WTC11 (cell line): ENCODE measurements at regions not wholly inside any gene's neighbourhood (a gene's known extent, or its start where the extent isn't known, plus 50 kb on each side); places are given as distances from the start of the nearest gene placed in this dataset.

Experiments
- ATAC-seq: fragments of 200-7000 bp; cut with Tn5 transposase; 2 replicates; pipeline ENCODE4 v1.10.0; 2021; ENCODE audit warnings: mild to moderate bottlenecking, moderate library complexity
- CTCF ChIA-PET: fragments of 300-600 bp; sonication (Branson Sonifier 250); formaldehyde crosslinking; loops from one replicate; lab custom pipeline; 2021; ENCODE audit warnings: antibody characterized with exemption; lab: Charles Lee
- POLR2A ChIA-PET: fragments of 350-600 bp; sonication (Branson Sonifier 250); formaldehyde crosslinking; loops from one replicate; lab custom pipeline; 2021; ENCODE audit warnings: antibody characterized with exemption; lab: Charles Lee
- DNase-seq: peaks from one replicate; pipeline ENCODE4 v3.0.0; 2021; ENCODE audit warnings: low spot score
- H3K27ac Mint-ChIP-seq: 2 replicates; pipeline ENCODE4 v1.8.0; 2021; ENCODE audit warnings: mixed read lengths
- H3K27me3 Mint-ChIP-seq: 2 replicates; pipeline ENCODE4 v1.8.0; 2021; ENCODE audit warnings: low read depth, mild to moderate bottlenecking, moderate library complexity, mixed read lengths
- H3K36me3 Mint-ChIP-seq: 2 replicates; pipeline ENCODE4 v1.8.0; 2021; ENCODE audit warnings: mixed read lengths
- H3K4me1 Mint-ChIP-seq: 2 replicates; pipeline ENCODE4 v1.8.0; 2022; ENCODE audit warnings: mixed read lengths
- H3K4me3 Mint-ChIP-seq: 2 replicates; pipeline ENCODE4 v1.8.0; 2021; ENCODE audit warnings: mild to moderate bottlenecking, moderate library complexity, mixed read lengths
- H3K9me3 Mint-ChIP-seq: 2 replicates; pipeline ENCODE4 v1.8.0; 2021; ENCODE audit warnings: mixed read lengths
- CREB1 ChIP-seq: sonication (generic); formaldehyde crosslinking; IDR thresholded peaks from 2 replicates; pipeline ENCODE4 v1.8.0; 2023; ENCODE audit warnings: mild to moderate bottlenecking, missing genetic modification reagents
- GABPB1 ChIP-seq: sonication (generic); formaldehyde crosslinking; IDR thresholded peaks from 2 replicates; pipeline ENCODE4 v1.8.1; 2023; ENCODE audit warnings: mild to moderate bottlenecking, missing genetic modification reagents
- JAZF1 ChIP-seq: fragments of 250-450 bp; sonication (Bioruptor Pico); IDR thresholded peaks from 2 replicates; pipeline ENCODE4 v1.9.0; 2021; ENCODE audit warnings: moderate library complexity, mild to moderate bottlenecking, inconsistent platforms
- KAT7 ChIP-seq: sonication (generic); formaldehyde crosslinking; IDR thresholded peaks from 2 replicates; pipeline ENCODE4 v1.8.1; 2023; ENCODE audit warnings: missing genetic modification reagents, mild to moderate bottlenecking, borderline replicate concordance
- NFATC4 ChIP-seq: fragments of 250-450 bp; sonication (Bioruptor Pico); IDR thresholded peaks from 2 replicates; pipeline ENCODE4 v1.9.0; 2021; ENCODE audit warnings: mild to moderate bottlenecking
- NFE2L1 ChIP-seq: sonication (generic); formaldehyde crosslinking; IDR thresholded peaks from 2 replicates; pipeline ENCODE4 v1.8.1; 2023; ENCODE audit warnings: missing genetic modification reagents
- NR3C1 ChIP-seq: sonication (generic); formaldehyde crosslinking; conservative IDR thresholded peaks from 2 replicates; pipeline ENCODE4 v1.8.1; 2023; ENCODE audit warnings: low read depth, mild to moderate bottlenecking, missing genetic modification reagents
- PRRX2 ChIP-seq: fragments of 250-450 bp; sonication (Bioruptor Pico); IDR thresholded peaks from 2 replicates; pipeline ENCODE4 v1.8.0; 2021; ENCODE audit warnings: mild to moderate bottlenecking
- RELA ChIP-seq: sonication (generic); formaldehyde crosslinking; IDR thresholded peaks from 2 replicates; pipeline ENCODE4 v1.8.1; 2022; ENCODE audit warnings: missing genetic modification reagents, mild to moderate bottlenecking, borderline replicate concordance
- RORB ChIP-seq: fragments of 250-450 bp; sonication (Bioruptor Pico); IDR thresholded peaks from 2 replicates; pipeline ENCODE4 v1.9.0; 2021; ENCODE audit warnings: mild to moderate bottlenecking
- SMAD3 ChIP-seq: sonication (generic); formaldehyde crosslinking; IDR thresholded peaks from 2 replicates; pipeline ENCODE4 v1.8.0; 2022; ENCODE audit warnings: missing genetic modification reagents, mild to moderate bottlenecking, borderline replicate concordance
- ZBTB21 ChIP-seq: sonication (generic); formaldehyde crosslinking; IDR thresholded peaks from 2 replicates; pipeline ENCODE4 v1.8.1; 2023; ENCODE audit warnings: mild to moderate bottlenecking, missing genetic modification reagents, borderline replicate concordance
- ZNF263 ChIP-seq: sonication (generic); formaldehyde crosslinking; IDR thresholded peaks from 2 replicates; pipeline ENCODE4 v1.8.1; 2022; ENCODE audit warnings: low read depth, mild to moderate bottlenecking, moderate library complexity, missing genetic modification reagents
- ZNF317 ChIP-seq: sonication (generic); formaldehyde crosslinking; IDR thresholded peaks from 2 replicates; pipeline ENCODE4 v1.8.1; 2023; ENCODE audit warnings: low read depth, mild to moderate bottlenecking, moderate library complexity, missing genetic modification reagents, borderline replicate concordance
- ZNF396 ChIP-seq: fragments of 250-450 bp; sonication (Bioruptor Pico); IDR thresholded peaks from 2 replicates; pipeline ENCODE4 v1.8.0; 2021; ENCODE audit warnings: mild to moderate bottlenecking, moderate library complexity, borderline replicate concordance
- ZNF671 ChIP-seq: fragments of 250-450 bp; sonication (Bioruptor Pico); IDR thresholded peaks from 2 replicates; pipeline ENCODE4 v1.8.0; 2021; ENCODE audit warnings: mild to moderate bottlenecking
- TF ChIP-seq, protein P1 (sequence below): sonication (generic); formaldehyde crosslinking; IDR thresholded peaks from 2 replicates; pipeline ENCODE4 v1.8.1; 2023; ENCODE audit warnings: mild to moderate bottlenecking, missing genetic modification reagents, moderate library complexity
- TF ChIP-seq, protein P2 (sequence below): fragments of 250-450 bp; sonication (Bioruptor Pico); IDR thresholded peaks from 2 replicates; pipeline ENCODE4 v1.9.0; 2021; ENCODE audit warnings: moderate library complexity, mild to moderate bottlenecking, inconsistent platforms, borderline replicate concordance
- TF ChIP-seq, protein P3 (sequence below): fragments of 250-450 bp; sonication (Bioruptor Pico); IDR thresholded peaks from 2 replicates; pipeline ENCODE4 v1.9.0; 2021; ENCODE audit warnings: mild to moderate bottlenecking, borderline replicate concordance
- TF ChIP-seq, protein P4 (sequence below): sonication (generic); formaldehyde crosslinking; IDR thresholded peaks from 2 replicates; pipeline ENCODE4 v1.8.0; 2022; ENCODE audit warnings: mild to moderate bottlenecking, missing genetic modification reagents
- TF ChIP-seq, protein P5 (sequence below): sonication (generic); formaldehyde crosslinking; IDR thresholded peaks from 2 replicates; pipeline ENCODE4 v1.8.0; 2022; ENCODE audit warnings: mild to moderate bottlenecking, missing genetic modification reagents
- TF ChIP-seq, protein P6 (sequence below): sonication (generic); formaldehyde crosslinking; conservative IDR thresholded peaks from 2 replicates; pipeline ENCODE4 v1.8.1; 2023; ENCODE audit warnings: mild to moderate bottlenecking, low read depth, missing genetic modification reagents, moderate library complexity

DNA sequence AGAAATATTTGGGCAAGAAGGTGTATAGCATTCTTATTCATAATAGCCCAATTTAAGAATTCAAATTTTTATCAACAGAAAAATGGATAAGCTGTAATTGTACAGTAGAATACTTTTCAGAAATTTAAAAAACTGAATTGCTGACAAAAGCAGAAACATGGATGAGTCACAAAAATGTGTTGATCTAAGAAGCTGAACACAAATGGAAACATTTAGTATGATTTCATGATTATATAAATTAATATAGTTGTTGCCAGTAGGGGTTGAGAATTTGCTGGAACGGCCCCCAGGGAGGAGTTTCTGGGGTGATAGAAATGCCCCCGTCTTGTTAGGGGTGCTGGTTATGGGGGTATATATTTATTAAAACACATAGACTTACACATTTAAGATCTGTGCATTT, 179.1 kb downstream of the KLF6 start:
- Mint-ChIP-seq H3K27me3 (no peaks in the 10 kb centered on the region), H3K4me3 (no peak overlapping the region), H3K36me3 (peaks cover 21% of the 10 kb centered on the region), H3K4me1 (no peaks in the 10 kb centered on the region), H3K27ac (no peak overlapping the region), H3K9me3 (peaks cover 62% of the 10 kb centered on the region)
- ChIA-PET CTCF (no interaction called here), POLR2A (no interaction called here)
- DNase-seq (no peak), ATAC-seq (no peak)
- TF ChIP-seq CREB1 (CRISPR knock-in tag) (no peak), ZBTB21 (CRISPR knock-in tag) (no peak), JAZF1 (no peak), RELA (CRISPR knock-in tag) (no peak), ZNF396 (CRISPR knock-in tag) (no peak), ZNF317 (no peak), NFE2L1 (CRISPR knock-in tag) (no peak), PRRX2 (CRISPR knock-in tag) (no peak), NR3C1 (CRISPR knock-in tag) (no peak), GABPB1 (CRISPR knock-in tag) (no peak), ZNF263 (CRISPR knock-in tag) (no peak)
- TF ChIP-seq, protein P1, sequence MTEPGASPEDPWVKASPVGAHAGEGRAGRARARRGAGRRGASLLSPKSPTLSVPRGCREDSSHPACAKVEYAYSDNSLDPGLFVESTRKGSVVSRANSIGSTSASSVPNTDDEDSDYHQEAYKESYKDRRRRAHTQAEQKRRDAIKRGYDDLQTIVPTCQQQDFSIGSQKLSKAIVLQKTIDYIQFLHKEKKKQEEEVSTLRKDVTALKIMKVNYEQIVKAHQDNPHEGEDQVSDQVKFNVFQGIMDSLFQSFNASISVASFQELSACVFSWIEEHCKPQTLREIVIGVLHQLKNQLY: no peak
- TF ChIP-seq, protein P2, sequence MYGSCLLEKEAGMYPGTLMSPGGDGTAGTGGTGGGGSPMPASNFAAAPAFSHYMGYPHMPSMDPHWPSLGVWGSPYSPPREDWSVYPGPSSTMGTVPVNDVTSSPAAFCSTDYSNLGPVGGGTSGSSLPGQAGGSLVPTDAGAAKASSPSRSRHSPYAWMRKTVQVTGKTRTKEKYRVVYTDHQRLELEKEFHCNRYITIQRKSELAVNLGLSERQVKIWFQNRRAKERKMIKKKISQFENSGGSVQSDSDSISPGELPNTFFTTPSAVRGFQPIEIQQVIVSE (CRISPR knock-in tag): no peak
- TF ChIP-seq, protein P3, sequence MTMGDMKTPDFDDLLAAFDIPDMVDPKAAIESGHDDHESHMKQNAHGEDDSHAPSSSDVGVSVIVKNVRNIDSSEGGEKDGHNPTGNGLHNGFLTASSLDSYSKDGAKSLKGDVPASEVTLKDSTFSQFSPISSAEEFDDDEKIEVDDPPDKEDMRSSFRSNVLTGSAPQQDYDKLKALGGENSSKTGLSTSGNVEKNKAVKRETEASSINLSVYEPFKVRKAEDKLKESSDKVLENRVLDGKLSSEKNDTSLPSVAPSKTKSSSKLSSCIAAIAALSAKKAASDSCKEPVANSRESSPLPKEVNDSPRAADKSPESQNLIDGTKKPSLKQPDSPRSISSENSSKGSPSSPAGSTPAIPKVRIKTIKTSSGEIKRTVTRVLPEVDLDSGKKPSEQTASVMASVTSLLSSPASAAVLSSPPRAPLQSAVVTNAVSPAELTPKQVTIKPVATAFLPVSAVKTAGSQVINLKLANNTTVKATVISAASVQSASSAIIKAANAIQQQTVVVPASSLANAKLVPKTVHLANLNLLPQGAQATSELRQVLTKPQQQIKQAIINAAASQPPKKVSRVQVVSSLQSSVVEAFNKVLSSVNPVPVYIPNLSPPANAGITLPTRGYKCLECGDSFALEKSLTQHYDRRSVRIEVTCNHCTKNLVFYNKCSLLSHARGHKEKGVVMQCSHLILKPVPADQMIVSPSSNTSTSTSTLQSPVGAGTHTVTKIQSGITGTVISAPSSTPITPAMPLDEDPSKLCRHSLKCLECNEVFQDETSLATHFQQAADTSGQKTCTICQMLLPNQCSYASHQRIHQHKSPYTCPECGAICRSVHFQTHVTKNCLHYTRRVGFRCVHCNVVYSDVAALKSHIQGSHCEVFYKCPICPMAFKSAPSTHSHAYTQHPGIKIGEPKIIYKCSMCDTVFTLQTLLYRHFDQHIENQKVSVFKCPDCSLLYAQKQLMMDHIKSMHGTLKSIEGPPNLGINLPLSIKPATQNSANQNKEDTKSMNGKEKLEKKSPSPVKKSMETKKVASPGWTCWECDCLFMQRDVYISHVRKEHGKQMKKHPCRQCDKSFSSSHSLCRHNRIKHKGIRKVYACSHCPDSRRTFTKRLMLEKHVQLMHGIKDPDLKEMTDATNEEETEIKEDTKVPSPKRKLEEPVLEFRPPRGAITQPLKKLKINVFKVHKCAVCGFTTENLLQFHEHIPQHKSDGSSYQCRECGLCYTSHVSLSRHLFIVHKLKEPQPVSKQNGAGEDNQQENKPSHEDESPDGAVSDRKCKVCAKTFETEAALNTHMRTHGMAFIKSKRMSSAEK (CRISPR knock-in tag): no peak
- TF ChIP-seq, protein P4, sequence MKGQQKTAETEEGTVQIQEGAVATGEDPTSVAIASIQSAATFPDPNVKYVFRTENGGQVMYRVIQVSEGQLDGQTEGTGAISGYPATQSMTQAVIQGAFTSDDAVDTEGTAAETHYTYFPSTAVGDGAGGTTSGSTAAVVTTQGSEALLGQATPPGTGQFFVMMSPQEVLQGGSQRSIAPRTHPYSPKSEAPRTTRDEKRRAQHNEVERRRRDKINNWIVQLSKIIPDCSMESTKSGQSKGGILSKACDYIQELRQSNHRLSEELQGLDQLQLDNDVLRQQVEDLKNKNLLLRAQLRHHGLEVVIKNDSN: no peak
- TF ChIP-seq, protein P5, sequence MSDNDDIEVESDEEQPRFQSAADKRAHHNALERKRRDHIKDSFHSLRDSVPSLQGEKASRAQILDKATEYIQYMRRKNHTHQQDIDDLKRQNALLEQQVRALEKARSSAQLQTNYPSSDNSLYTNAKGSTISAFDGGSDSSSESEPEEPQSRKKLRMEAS: no peak

DNA sequence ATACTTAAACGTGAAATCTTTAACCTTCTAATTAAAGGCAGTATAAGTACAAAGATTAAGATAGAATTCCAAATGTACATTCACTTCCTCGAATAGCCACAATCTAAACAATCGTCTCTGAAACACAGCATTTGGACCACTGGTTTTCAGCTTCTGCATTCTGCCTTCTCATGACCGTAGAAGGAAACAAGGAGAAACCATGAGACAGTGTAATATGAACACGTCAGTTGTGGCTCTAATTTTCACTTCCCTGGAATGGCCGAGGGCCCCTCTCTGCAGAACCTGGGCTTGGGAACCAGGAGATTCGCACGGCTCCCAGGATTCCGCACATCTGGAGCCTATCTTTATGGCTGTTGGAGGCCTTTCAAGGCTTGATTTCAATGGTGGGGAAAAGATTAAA, 189.3 kb downstream of the KLF6 start:
- no peaks in the 10 kb centered on the region for H3K36me3 Mint-ChIP-seq
- POLR2A ChIA-PET: no interaction called here
- H3K4me3 Mint-ChIP-seq: no peak overlapping the region
- ATAC-seq (no peak), DNase-seq (no peak)
- H3K9me3 Mint-ChIP-seq: no peaks in the 10 kb centered on the region
- no peak overlapping the region for H3K27ac Mint-ChIP-seq
- TF ChIP-seq ZNF317 (no peak), KAT7 (CRISPR knock-in tag) (no peak), NFATC4 (no peak), RORB (CRISPR knock-in tag) (no peak), SMAD3 (CRISPR knock-in tag) (no peak), ZNF671 (no peak)
- TF ChIP-seq, protein P6, sequence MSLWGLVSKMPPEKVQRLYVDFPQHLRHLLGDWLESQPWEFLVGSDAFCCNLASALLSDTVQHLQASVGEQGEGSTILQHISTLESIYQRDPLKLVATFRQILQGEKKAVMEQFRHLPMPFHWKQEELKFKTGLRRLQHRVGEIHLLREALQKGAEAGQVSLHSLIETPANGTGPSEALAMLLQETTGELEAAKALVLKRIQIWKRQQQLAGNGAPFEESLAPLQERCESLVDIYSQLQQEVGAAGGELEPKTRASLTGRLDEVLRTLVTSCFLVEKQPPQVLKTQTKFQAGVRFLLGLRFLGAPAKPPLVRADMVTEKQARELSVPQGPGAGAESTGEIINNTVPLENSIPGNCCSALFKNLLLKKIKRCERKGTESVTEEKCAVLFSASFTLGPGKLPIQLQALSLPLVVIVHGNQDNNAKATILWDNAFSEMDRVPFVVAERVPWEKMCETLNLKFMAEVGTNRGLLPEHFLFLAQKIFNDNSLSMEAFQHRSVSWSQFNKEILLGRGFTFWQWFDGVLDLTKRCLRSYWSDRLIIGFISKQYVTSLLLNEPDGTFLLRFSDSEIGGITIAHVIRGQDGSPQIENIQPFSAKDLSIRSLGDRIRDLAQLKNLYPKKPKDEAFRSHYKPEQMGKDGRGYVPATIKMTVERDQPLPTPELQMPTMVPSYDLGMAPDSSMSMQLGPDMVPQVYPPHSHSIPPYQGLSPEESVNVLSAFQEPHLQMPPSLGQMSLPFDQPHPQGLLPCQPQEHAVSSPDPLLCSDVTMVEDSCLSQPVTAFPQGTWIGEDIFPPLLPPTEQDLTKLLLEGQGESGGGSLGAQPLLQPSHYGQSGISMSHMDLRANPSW (CRISPR knock-in tag): no peak
- no peaks in the 10 kb centered on the region for H3K27me3 Mint-ChIP-seq
- H3K4me1 Mint-ChIP-seq: peaks cover 22% of the 10 kb centered on the region
- CTCF ChIA-PET: no interaction called here
